GM10248 (cell line): ENCODE measurements at regions not wholly inside any gene's neighbourhood (a gene's known extent, or its start where the extent isn't known, plus 50 kb on each side); places are given as distances from the start of the nearest gene placed in this dataset.

Experiments
- CTCF ChIA-PET: fragments of 300-600 bp; sonication (Branson Sonifier 250); formaldehyde crosslinking; extraction: SDS; loops from one replicate; lab custom pipeline; 2021; ENCODE audit warnings: antibody characterized with exemption; lab: Yijun Ruan, JAX
- POLR2A ChIA-PET: fragments of 350-650 bp; sonication (Branson Sonifier 250); formaldehyde crosslinking; extraction: SDS; loops from one replicate; lab custom pipeline; 2020; ENCODE audit warnings: antibody characterized with exemption; lab: Yijun Ruan, JAX
- DNase-seq: peaks from one replicate; pipeline ENCODE4 v3.0.0; 2012; ENCODE audit errors: extremely low spot score
- CTCF ChIP-seq: IDR thresholded peaks from 2 replicates; pipeline ENCODE4 v1.5.1; 2012; ENCODE audit warnings: mild to moderate bottlenecking, low read depth; ENCODE audit errors: extremely low read depth, missing control alignments, control extremely low read depth

GRCh38 chr15:45743426-45744235 is 108.8 kb downstream of the SQOR start:
- ChIA-PET POLR2A (no interaction called here), CTCF (no interaction called here)
- no peak for TF ChIP-seq CTCF
- no peak for DNase-seq

DNA sequence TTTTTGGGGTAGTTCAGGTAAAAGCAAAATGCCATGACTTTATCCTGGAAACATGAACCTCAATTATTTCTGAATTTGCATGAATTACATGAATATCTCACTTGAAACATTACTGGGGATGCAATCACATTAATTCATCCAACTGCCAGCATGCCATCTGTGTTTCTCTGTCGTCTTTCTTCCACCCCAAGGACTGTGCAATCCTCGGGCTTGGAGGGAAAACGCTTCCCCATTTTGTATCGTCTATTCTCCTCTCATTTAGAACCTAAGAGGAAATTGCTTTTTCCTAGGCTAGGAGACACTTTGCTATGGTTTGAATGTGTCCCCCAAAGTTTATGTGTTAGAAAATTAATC is 109.4 kb downstream of the SQOR start:
- ChIA-PET POLR2A (no interaction called here), CTCF (no interaction called here)
- no peak for DNase-seq
- no peak for TF ChIP-seq CTCF

GRCh38 chr15:45747426-45747825 is 112.6 kb downstream of the SQOR start:
- no peak for TF ChIP-seq CTCF
- POLR2A ChIA-PET: no interaction called here
- no peak for DNase-seq
- CTCF ChIA-PET: interaction anchor here (1.1 to 1.2 kb wide), 2 partner anchors 16 to 42 kb away, joined by 4 read pairs; no protein-coding TSS in a partner anchor

DNA sequence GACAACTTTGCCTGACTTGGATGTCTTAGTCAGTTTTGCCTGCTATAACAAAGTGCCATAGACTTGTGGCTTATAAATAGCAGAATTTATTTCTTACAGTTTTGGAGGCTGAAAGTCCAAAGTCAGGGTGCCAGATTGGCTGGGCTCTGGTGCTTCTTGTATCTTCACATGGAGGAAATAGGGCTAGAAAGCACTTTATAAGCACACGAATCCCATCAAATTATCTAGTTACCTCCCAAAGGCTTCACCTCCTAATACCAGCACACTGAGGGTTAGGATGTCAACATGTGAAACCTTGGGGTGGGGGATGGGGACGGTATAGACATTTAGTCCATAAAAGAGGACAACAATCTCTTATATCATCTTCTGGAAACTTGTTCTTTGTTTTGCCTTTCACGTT is 116.8 kb downstream of the SQOR start:
- POLR2A ChIA-PET: no interaction called here
- CTCF ChIA-PET: no interaction called here
- DNase-seq: no peak
- no peak for TF ChIP-seq CTCF

DNA sequence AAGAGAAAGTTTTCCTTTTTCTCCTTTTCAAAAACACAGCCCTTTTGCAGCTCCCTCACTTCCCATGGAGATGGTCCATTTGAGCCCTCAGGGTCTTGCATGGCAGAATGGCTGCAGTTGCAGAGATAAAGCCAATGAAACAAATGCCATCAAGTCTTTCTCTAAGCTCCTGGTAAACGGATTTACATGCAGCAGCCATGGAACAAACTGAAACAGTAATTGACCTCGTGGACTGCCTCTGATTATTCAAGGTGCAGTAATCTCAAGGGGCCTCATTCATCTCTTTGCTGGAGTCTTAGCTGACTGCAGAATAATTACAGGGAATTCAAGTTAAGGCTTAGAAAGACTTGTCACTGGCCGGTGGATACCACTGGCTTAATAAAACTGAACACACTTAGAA is 125.1 kb downstream of the SQOR start:
- ChIA-PET CTCF (no interaction called here), POLR2A (no interaction called here)
- no peak for TF ChIP-seq CTCF
- no peak for DNase-seq

DNA sequence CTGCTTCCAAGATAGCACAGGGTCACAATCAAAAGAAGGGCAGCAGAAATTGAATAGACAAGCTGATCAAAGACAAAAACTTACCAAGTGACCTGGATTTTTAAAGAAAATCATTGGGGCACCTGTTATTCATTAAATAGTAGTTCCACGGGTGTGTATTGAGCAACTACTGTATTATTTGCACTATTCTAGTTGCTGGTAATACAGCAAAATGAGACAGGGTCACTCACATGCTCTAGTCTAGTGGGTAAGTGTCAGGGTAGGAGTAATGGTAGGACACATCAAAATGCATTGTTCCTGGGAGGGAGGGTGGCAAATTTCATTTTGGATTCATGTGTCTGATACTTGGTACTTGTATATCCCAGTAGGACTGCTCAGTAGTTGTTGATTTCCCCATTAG is 127.9 kb downstream of the SQOR start:
- CTCF ChIA-PET: no interaction called here
- DNase-seq: no peak
- TF ChIP-seq CTCF: no peak
- POLR2A ChIA-PET: no interaction called here
